GM18861 (cell line): ENCODE measurements at regions not wholly inside any gene's neighbourhood (a gene's known extent, or its start where the extent isn't known, plus 50 kb on each side); places are given as distances from the start of the nearest gene placed in this dataset.

Experiments used
- ATAC-seq: cut with Tn5 transposase; IDR thresholded peaks from one replicate; pipeline ENCODE4 v1.9.1; 2021; ENCODE audit not compliant: unreplicated experiment

DNA sequence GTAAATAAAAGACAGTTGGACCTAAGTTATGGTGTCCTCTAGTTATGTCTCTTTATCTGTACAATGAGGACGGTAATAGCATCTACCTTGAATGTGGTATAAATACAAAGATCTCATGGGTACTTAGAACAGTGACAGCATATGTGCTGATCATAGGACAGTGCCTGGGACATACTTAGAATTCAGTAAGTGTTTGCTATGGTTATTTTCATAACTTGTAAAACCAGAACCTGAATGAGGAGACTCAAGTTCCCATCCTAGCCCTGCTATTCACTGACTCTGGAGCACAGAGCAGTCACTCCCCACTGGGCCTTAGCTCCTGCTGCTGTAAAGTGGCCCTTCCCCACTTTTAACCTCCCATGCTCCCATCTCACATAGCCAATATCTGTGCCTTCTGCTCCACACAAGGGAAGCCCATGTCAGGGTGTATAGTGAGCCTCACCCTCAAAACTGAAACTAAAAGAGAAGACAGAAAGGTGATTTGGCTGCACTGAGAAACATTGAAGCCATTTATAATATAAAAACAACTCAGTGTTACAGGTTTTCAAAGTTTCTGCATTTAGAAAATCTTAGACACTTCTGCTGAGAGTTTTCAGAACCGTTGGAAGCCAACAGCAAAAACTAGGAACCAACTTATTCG, 225.4 kb upstream of the UBE2E2 start:
- ATAC-seq = peak; percentile 55

DNA sequence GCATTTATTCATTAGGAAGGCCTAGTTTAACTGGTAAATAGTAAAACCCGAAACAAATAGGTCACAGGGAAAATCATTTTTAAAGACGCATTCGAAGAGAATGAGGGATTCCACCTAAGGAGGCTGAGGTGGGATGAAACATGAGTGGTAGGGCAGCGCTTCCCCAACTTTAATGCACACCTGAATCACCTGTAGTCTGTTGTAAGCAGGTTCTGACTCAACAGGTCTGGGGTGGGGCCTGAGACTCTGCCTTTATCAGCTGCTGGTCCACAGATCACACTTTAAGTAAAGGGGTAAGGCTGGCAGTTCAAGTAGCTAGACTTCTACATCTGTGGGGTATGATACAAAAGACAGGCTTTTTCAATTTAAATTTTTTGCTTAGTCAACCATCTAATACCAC, 223.5 kb upstream of the UBE2E2 start:
- no peak for ATAC-seq

DNA sequence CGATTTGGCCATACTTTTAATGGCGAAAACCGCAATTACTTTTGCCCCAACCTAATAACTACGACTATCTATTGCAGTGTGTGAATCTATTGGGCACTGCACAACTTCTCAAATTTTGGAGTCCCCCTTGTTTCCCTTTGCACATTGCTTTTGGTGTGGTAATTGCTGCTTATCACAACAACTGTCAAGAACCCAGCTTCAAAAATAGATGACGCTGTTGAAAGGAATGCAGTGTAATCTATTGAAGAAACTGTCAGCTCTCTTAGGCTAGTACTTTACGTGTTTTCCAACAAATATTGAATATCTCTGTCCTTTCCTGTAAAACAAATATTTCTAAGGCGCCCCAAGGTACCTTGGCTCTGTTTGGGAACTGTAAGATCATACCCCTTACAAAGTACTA, 222.8 kb upstream of the UBE2E2 start:
- no peak for ATAC-seq

DNA sequence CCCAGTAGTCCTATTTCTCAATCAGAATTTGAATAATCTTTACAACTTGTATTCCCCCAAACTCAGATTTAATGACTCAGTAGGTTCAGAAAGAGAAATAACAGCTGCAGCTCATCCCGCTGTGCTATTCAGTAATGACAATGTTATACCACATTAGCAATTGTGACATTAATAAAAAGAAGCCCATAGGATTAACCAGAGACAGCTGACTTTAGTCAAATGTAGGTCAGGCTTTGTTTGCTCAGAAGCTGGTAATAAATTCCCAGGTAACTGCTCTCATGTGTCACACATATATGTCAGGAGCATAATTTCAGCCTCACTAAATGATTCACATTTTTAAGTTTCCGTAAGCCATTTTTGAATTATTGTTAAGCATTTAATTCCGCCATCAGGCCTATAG, 222.0 kb upstream of the UBE2E2 start:
- ATAC-seq = no peak

- ATAC-seq = no peak
Measured at GRCh38 chr3:22981861-22982260, 221.3 kb upstream of the UBE2E2 start.

- no peak for ATAC-seq
Measured at GRCh38 chr3:22982981-22983587, 220.0 kb upstream of the UBE2E2 start.

GRCh38 chr3:22986958-22987357, 216.2 kb upstream of the UBE2E2 start:
- no peak for ATAC-seq

DNA sequence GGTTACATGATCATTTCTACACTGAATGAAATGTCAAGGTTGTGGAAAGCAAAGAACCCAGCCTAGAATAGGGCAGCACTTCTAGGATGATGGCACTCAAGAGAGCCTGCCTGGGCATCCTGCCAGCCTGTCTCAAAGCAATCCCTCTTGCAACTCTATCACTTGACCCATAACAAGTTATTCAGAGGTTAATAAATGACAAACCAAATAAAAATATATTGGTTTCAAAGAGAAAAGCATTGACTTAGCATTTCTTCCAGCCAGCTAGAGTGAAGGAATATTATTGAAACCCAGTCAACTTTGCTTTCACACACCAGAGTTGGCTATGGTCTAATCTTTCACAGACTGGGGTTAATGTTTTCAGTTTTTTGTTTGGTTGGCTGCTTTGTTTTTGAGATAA, 214.6 kb upstream of the UBE2E2 start:
- no peak for ATAC-seq

- ATAC-seq = no peak
Measured at GRCh38 chr3:22989716-22990115, 213.4 kb upstream of the UBE2E2 start.

DNA sequence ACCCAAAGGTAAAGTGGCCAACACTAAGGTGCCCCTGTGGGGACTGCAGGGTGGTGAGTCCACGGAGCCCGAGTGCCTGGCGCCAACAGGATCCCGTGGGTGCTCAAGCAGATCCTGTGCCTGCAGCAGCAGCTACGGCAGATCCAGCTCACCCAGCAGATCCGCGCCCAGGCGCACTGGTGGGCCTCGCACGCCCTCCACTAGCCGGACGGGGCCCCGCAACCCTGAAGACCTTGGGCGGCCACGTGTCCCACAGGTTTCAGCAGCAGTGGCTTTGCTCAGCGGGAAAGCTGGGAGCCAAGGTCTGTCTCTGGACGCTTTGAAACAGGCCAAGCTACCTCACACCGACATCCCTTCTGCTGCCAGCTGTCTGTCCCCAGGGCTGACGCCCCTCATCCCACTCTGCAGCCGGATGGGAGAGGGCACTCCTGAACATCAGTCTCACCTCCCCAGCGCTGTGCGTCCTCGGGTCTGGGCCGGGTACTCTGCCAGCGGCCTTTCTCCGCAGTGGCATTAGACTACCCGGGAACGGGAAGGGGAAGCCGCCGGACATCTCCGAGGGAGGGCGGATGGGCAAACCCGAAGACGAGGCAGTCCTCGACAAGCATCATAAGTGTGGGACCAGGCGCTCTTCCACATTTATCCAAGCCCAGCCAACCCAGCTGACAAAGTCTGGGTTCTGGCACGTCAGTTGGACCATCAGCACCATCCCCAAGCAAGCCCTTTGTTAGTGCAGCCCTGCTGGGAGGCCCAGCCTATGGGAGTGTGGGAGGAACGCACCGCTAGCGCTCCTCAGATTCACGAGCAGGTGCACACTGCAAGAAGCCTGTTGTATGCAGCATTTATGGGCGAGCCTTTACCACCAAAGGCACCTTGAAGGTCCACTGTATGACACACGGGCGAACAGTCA, 212.6 kb upstream of the UBE2E2 start:
- no peak for ATAC-seq

DNA sequence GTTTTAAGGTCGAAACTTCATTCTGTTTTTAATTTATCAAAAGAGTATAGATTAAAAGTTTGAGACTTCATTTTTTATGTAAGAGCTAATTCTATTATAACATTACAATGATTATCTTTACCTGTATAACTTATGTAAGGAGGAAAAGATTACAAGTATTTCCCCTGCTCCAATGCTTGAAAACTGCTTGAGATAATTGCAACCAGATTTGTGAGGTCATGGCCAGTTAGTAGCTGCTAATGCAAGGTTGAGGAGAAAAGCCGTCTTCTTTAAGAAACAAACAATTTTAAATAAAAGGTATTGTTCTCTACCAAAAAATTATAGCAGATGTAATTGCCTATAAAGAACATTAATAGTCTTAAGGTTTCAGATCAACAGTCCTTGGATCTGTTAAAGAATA, 208.3 kb upstream of the UBE2E2 start:
- no peak for ATAC-seq

DNA sequence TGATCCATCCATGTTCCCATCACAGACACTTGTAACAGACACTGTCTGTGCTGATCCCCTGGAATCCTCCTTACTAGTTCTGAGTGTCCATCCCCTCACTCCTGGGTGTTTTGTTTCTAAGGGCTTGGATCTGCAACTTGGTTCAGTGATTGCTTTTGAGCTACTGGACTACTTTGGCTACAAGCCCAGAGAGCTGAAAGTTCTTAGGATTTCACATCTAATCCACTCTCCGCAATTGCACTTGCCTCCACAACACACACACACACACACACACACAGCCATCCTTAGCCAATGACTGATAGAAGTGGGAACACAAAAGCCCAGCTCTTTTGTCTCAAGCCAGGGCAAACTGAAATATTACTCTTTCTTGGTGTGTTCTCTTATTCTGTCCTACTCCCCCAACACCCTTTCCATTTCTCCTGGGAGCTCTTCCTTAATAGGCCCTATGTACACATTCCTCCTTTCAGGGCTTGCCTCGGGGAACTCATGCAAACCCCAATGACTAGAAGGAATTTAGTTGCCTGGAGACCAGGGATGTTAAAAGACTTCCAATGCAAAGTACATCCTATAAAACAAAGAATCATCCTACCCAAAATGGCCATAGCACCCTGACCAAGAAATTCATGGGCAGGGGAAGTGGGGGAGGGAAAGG, 206.1 kb upstream of the UBE2E2 start:
- no peak for ATAC-seq

DNA sequence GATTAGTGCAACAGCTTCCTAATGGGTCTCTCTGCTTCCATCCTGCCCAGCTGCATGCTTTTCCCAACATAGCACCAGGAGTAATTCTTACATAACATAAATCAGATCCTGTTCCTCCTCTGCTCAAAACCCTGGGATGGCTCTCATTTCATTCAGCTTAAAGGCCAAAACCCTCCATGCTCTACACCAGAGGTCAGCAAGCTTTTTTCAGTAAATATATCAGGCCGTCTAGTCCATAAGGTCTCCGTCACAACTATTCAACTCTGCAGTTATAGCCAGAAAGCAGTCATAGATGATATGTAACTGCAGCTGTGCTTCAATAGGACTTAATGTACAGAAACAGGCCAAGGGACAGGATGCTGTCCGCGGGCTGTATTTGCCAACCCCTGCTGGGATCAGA, 202.8 kb upstream of the UBE2E2 start:
- no peak for ATAC-seq

DNA sequence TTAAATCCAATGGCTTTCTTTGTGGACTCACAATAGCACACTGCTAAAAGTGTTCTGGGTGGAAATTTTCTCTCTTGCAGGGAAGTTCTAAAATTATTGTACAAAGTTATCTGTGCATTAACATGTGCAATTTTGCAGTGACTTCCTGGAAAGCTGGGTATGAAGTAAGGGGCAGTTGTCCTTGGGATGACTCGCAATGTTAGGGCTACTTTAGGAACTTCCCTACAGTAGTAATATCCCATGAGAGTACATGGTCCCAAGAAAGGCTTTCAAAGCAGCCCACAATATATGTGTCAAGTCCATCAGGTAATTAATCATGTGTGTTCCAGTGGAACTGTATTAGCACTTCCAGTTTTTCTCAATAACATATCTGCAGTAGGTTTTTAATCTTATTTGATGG, 201.0 kb upstream of the UBE2E2 start:
- no peak for ATAC-seq

DNA sequence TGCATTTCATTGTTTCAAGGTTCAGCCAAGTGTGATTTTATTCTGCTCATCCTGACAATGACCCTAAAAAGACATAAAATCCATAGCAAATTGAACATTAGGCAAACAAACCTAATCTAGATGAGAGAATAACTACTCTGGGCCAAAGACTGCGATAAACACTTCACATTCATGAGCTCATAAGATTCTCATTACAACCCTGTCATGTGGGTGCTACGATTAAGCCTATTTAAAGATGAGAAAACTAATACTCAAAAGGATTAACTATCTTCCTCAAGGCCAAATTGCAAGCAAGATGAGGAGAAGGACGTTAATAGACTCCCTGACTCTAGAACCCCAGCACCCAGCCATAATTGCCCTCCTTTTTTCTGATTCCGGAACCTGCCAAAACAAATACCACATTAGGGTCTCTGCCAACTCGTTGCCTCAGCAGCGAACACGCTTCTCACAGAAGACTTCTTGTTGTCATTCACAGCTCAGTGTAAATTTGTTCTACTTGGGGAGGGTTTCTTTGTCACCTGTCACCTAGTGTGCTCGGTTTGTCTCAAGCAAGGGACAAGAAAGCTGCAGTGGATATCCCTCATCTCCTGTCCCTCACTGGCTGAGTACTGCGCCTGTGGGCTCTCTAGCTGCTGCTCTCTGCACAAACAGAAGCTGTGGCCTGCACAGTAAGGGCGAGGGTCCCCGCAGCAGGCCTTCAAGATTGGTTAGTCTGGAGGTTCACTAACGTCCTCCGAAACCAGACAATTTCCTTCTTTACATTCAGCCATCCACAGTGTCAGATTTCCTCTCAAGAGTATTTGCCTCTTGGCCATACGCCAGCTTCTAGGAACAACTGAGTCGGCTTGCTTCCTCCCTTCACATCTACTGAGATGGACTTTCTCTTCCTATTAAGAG, 200.0 kb upstream of the UBE2E2 start:
- ATAC-seq = no peak

DNA sequence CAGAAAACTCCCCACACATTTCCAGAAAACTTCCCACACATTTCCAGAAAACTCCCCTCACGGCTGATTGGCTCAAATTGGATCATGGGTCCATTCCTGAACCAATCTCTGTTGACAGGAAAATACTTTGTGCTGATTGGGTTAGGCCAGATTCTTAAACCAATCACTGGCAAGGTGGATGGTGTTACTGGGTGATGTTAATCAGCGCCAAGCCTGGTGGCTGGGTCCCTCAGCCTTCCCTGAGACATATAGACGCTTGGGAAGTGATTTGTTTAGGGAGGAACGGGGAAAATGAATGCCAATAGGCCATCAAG, 199.4 kb upstream of the UBE2E2 start:
- ATAC-seq = no peak

GRCh38 chr3:23004971-23005370, 198.2 kb upstream of the UBE2E2 start:
- ATAC-seq = no peak

GRCh38 chr3:23017801-23018200, 185.3 kb upstream of the UBE2E2 start:
- no peak for ATAC-seq

- no peak for ATAC-seq
Measured at GRCh38 chr3:23019596-23020300, 183.4 kb upstream of the UBE2E2 start.

DNA sequence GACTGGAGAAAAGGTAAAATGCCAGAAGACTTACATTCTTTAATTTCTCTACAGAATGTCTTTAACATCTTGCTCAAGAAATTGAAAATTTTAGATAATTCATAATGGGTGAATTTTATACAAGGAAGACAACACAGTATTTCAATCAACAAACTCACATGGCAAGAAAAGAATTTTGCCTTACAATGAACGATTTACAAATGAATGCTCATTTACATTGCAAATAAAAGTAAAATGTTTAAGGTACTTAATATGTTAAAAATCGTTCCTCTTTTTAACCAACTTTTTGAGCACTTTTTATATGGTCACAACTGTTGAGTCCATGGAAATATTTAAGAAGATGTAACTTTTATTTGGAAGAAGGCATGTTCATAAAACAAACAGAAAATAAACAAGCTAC, 174.8 kb upstream of the UBE2E2 start:
- no peak for ATAC-seq
